ENCODE measurements at regions not wholly inside any gene's neighbourhood (a gene's known extent, or its start where the extent isn't known, plus 50 kb on each side); places are given as distances from the start of the nearest gene placed in this dataset.

GRCh38 chr11:96474263-96474662 lies 84.5 kb downstream of the JRKL start:
- Histone ChIP-seq H3K4me3 (ENCODE audit: low read depth, low read length) (no peak overlapping the region), H3K27ac (no peak overlapping the region), H3K27me3 (replicated peaks) (no peaks in the 10 kb centered on the region), H3K36me3 (replicated peaks) (no peaks in the 10 kb centered on the region)
- no peak for DNase-seq
- in situ Hi-C loops (cut with HindIII; ENCODE audit: low pct_ligation_motif_present, low sequenced_read_pairs): no loop called here
- TF ChIP-seq CTCF (IDR thresholded peaks at IDR 0.05; ENCODE audit: low read depth, low read length, missing control alignments): no peak

GRCh38 chr11:96481204-96481603 lies 91.4 kb downstream of the JRKL start:
- in situ Hi-C loops (cut with HindIII; ENCODE audit: low pct_ligation_motif_present, low sequenced_read_pairs): no loop called here
- DNase-seq: no peak
- no peak for TF ChIP-seq CTCF (IDR thresholded peaks at IDR 0.05; ENCODE audit: low read depth, low read length, missing control alignments)
- H3K4me3 ChIP-seq (ENCODE audit: low read depth, low read length): no peak overlapping the region
- H3K27ac ChIP-seq: no peak overlapping the region
- no peaks in the 10 kb centered on the region for H3K36me3 ChIP-seq (replicated peaks)
- no peaks in the 10 kb centered on the region for H3K27me3 ChIP-seq (replicated peaks)

GRCh38 chr11:96481771-96482170 lies 92.0 kb downstream of the JRKL start:
- DNase-seq: no peak
- Histone ChIP-seq H3K27ac (no peak overlapping the region), H3K4me3 (ENCODE audit: low read depth, low read length) (no peak overlapping the region), H3K36me3 (replicated peaks) (no peaks in the 10 kb centered on the region), H3K27me3 (replicated peaks) (no peaks in the 10 kb centered on the region)
- in situ Hi-C loops (cut with HindIII; ENCODE audit: low pct_ligation_motif_present, low sequenced_read_pairs): no loop called here
- no peak for TF ChIP-seq CTCF (IDR thresholded peaks at IDR 0.05; ENCODE audit: low read depth, low read length, missing control alignments)

- DNase-seq: no peak
- Histone ChIP-seq H3K36me3 (replicated peaks) (no peaks in the 10 kb centered on the region), H3K4me3 (ENCODE audit: low read depth, low read length) (no peak overlapping the region), H3K27me3 (replicated peaks) (no peaks in the 10 kb centered on the region), H3K27ac (no peak overlapping the region)
- in situ Hi-C loops (cut with HindIII; ENCODE audit: low pct_ligation_motif_present, low sequenced_read_pairs): no loop called here
- TF ChIP-seq CTCF (IDR thresholded peaks at IDR 0.05; ENCODE audit: low read depth, low read length, missing control alignments): no peak
These were observed 92.4 kb downstream of the JRKL start for GRCh38 chr11:96482193-96482592.

GRCh38 chr11:96483374-96483955 lies 93.7 kb downstream of the JRKL start:
- H3K27ac ChIP-seq: no peak overlapping the region
- TF ChIP-seq CTCF (IDR thresholded peaks at IDR 0.05; ENCODE audit: low read depth, low read length, missing control alignments): no peak
- in situ Hi-C loops (cut with HindIII; ENCODE audit: low pct_ligation_motif_present, low sequenced_read_pairs): no loop called here
- no peak overlapping the region for H3K4me3 ChIP-seq (ENCODE audit: low read depth, low read length)
- no peak for DNase-seq
- H3K36me3 ChIP-seq (replicated peaks): no peaks in the 10 kb centered on the region
- H3K27me3 ChIP-seq (replicated peaks): no peaks in the 10 kb centered on the region

- DNase-seq: no peak
- Histone ChIP-seq H3K27me3 (replicated peaks) (no peaks in the 10 kb centered on the region), H3K36me3 (replicated peaks) (no peaks in the 10 kb centered on the region), H3K4me3 (ENCODE audit: low read depth, low read length) (no peak overlapping the region), H3K27ac (no peak overlapping the region)
- in situ Hi-C loops (cut with HindIII; ENCODE audit: low pct_ligation_motif_present, low sequenced_read_pairs): no loop called here
- no peak for TF ChIP-seq CTCF (IDR thresholded peaks at IDR 0.05; ENCODE audit: low read depth, low read length, missing control alignments)
These were observed 94.5 kb downstream of the JRKL start for GRCh38 chr11:96484361-96484760.

Measured in brain microvascular endothelial cell (primary cell).